Osteoblast (primary cell): ENCODE measurements at regions not wholly inside any gene's neighbourhood (a gene's known extent, or its start where the extent isn't known, plus 50 kb on each side); places are given as distances from the start of the nearest gene placed in this dataset.

ENCODE experiments used
- DNase-seq: peaks from one replicate; pipeline ENCODE4 v3.0.0; 2011; ENCODE audit warnings: low spot score, mixed read lengths; ENCODE audit not compliant: insufficient read length; ENCODE audit errors: missing footprints
- H2AFZ ChIP-seq: 2 replicates; pipeline ENCODE4 v1.6.0; 2011; ENCODE audit warnings: mild to moderate bottlenecking, low read length
- H3K27ac ChIP-seq: 2 replicates; pipeline ENCODE4 v1.5.1; 2011; ENCODE audit warnings: mild to moderate bottlenecking, low read depth, low read length, moderate library complexity
- H3K27me3 ChIP-seq: 2 replicates; pipeline ENCODE4 v1.6.0; 2012; ENCODE audit warnings: mild to moderate bottlenecking, control low read depth, inconsistent platforms, low read length, moderate library complexity; ENCODE audit not compliant: insufficient read depth
- H3K36me3 ChIP-seq: 2 replicates; pipeline ENCODE4 v1.5.1; 2011; ENCODE audit warnings: mild to moderate bottlenecking, low read length, control low read depth, moderate library complexity; ENCODE audit not compliant: insufficient read depth
- H3K4me1 ChIP-seq: 2 replicates; pipeline ENCODE4 v1.5.1; 2011; ENCODE audit warnings: mild to moderate bottlenecking, low read length, control low read depth, moderate library complexity; ENCODE audit not compliant: insufficient read depth
- H3K4me2 ChIP-seq: 2 replicates; pipeline ENCODE4 v1.6.0; 2011; ENCODE audit warnings: mild to moderate bottlenecking, low read length; ENCODE audit not compliant: insufficient read depth
- H3K4me3 ChIP-seq: fragments of 200-600 bp; sonication (generic); 3 replicates; pipeline ENCODE4 v1.5.1; 2012; ENCODE audit warnings: mild to moderate bottlenecking, low read length, inconsistent platforms; ENCODE audit not compliant: insufficient read depth
- H3K79me2 ChIP-seq: 2 replicates; pipeline ENCODE4 v1.6.0; 2012; ENCODE audit warnings: mild to moderate bottlenecking, low read length, control low read depth, inconsistent platforms; ENCODE audit not compliant: insufficient read depth
- H3K9me3 ChIP-seq: 2 replicates; pipeline ENCODE4 v1.5.1; 2011; ENCODE audit warnings: low read depth, low read length, control low read depth
- H4K20me1 ChIP-seq: 2 replicates; pipeline ENCODE4 v1.6.0; 2012; ENCODE audit warnings: mild to moderate bottlenecking, low read length, control low read depth; ENCODE audit not compliant: insufficient read depth
- CTCF ChIP-seq: IDR thresholded peaks from 2 replicates; pipeline ENCODE4 v1.5.1; 2011; ENCODE audit warnings: mild to moderate bottlenecking, low read depth, low read length, moderate library complexity; ENCODE audit errors: extremely low read depth

- DNase-seq, result no peak
- no peak for TF ChIP-seq CTCF
- no peaks in the 10 kb centered on the region for H3K9me3 ChIP-seq
Measured at GRCh38 chr19:5392486-5392885, 51.9 kb upstream of the PTPRS start.

GRCh38 chr19:5393088-5393487, 52.5 kb upstream of the PTPRS start:
- no peak overlapping the region for H3K4me3 ChIP-seq
- H3K79me2 ChIP-seq, result no peaks in the 10 kb centered on the region
- TF ChIP-seq CTCF, result no peak
- H3K27me3 ChIP-seq, result peaks cover 46% of the 10 kb centered on the region
- H2AFZ ChIP-seq, result no peak overlapping the region
- no peak overlapping the region for H3K4me2 ChIP-seq
- no peak overlapping the region for H3K27ac ChIP-seq
- no peaks in the 10 kb centered on the region for H3K36me3 ChIP-seq
- no peak for DNase-seq
- H3K4me1 ChIP-seq, result no peaks in the 10 kb centered on the region
- H3K9me3 ChIP-seq, result no peaks in the 10 kb centered on the region
- H4K20me1 ChIP-seq, result no peaks in the 10 kb centered on the region

More at GRCh38 chr19:5392486-5392885, 51.9 kb upstream of the PTPRS start:
- Histone ChIP-seq H3K4me2 (no peak overlapping the region), H4K20me1 (no peaks in the 10 kb centered on the region), H2AFZ (no peak overlapping the region), H3K4me3 (no peak overlapping the region), H3K79me2 (no peaks in the 10 kb centered on the region), H3K27me3 (peaks cover 41% of the 10 kb centered on the region), H3K27ac (no peak overlapping the region), H3K4me1 (no peaks in the 10 kb centered on the region), H3K36me3 (no peaks in the 10 kb centered on the region)

- Histone ChIP-seq H3K9me3 (no peaks in the 10 kb centered on the region), H3K79me2 (no peaks in the 10 kb centered on the region), H3K27me3 (peaks cover 52% of the 10 kb centered on the region), H3K27ac (no peak overlapping the region), H3K36me3 (no peaks in the 10 kb centered on the region), H2AFZ (no peak overlapping the region), H3K4me1 (no peaks in the 10 kb centered on the region), H3K4me2 (no peak overlapping the region), H3K4me3 (no peak overlapping the region), H4K20me1 (no peaks in the 10 kb centered on the region)
- peak; percentile 51 for DNase-seq
- TF ChIP-seq CTCF, result no peak
Measured at GRCh38 chr19:5394551-5395505, 54.2 kb upstream of the PTPRS start.

- peaks cover 52% of the 10 kb centered on the region for H3K27me3 ChIP-seq
Measured at GRCh38 chr19:5395556-5395955, 54.9 kb upstream of the PTPRS start.

More at GRCh38 chr19:5395556-5395955, 54.9 kb upstream of the PTPRS start:
- H3K36me3 ChIP-seq, result no peaks in the 10 kb centered on the region
- H3K4me3 ChIP-seq, result no peak overlapping the region
- no peak overlapping the region for H2AFZ ChIP-seq
- no peaks in the 10 kb centered on the region for H3K4me1 ChIP-seq
- no peaks in the 10 kb centered on the region for H4K20me1 ChIP-seq
- DNase-seq, result no peak
- no peak overlapping the region for H3K27ac ChIP-seq
- H3K79me2 ChIP-seq, result no peaks in the 10 kb centered on the region
- no peaks in the 10 kb centered on the region for H3K9me3 ChIP-seq
- no peak overlapping the region for H3K4me2 ChIP-seq
- no peak for TF ChIP-seq CTCF
